SU-DHL-6 (cell line): ENCODE measurements at regions not wholly inside any gene's neighbourhood (a gene's known extent, or its start where the extent isn't known, plus 50 kb on each side); places are given as distances from the start of the nearest gene placed in this dataset.

Experiments
- H2AFZ ChIP-seq: fragments of 200-600 bp; sonication (generic); 2 replicates; pipeline ENCODE4 v1.6.1; 2014; ENCODE audit warnings: low read depth, mild to moderate bottlenecking, moderate library complexity, mixed read lengths, antibody characterized with exemption, low read length; ENCODE audit not compliant: severe bottlenecking
- H3F3A ChIP-seq: fragments of 200-600 bp; shearing (Covaris generic); 2 replicates; pipeline ENCODE4 v1.6.0; 2016; ENCODE audit warnings: antibody characterized with exemption, mild to moderate bottlenecking; ENCODE audit not compliant: insufficient read depth
- H3K27ac ChIP-seq: fragments of 200-600 bp; sonication (generic); 2 replicates; pipeline ENCODE4 v1.5.1; 2016; ENCODE audit warnings: low read depth, mild to moderate bottlenecking, low read length, moderate library complexity, mixed read lengths
- H3K27me3 ChIP-seq: fragments of 200-600 bp; sonication (generic), shearing (Covaris generic); 2 replicates; pipeline ENCODE4 v1.6.0; 2014; ENCODE audit warnings: mild to moderate bottlenecking, low read length
- H3K36me3 ChIP-seq: fragments of 200-600 bp; sonication (generic); 2 replicates; pipeline ENCODE4 v1.6.1; 2014; ENCODE audit warnings: mild to moderate bottlenecking, low read length, mixed read lengths
- H3K4me2 ChIP-seq: fragments of 300-600, 200-600 bp; shearing (Covaris generic), sonication (generic); 2 replicates; pipeline ENCODE4 v1.6.0; 2014; ENCODE audit warnings: low read length, low read depth, mild to moderate bottlenecking; ENCODE audit not compliant: poor library complexity, severe bottlenecking
- H3K4me3 ChIP-seq: fragments of 200-600 bp; sonication (generic); 2 replicates; pipeline ENCODE4 v1.5.1; 2014; ENCODE audit warnings: antibody characterized with exemption, low read length, mild to moderate bottlenecking, mixed read lengths; ENCODE audit not compliant: insufficient read depth, poor library complexity, severe bottlenecking
- H3K79me2 ChIP-seq: fragments of 200-600 bp; sonication (generic); 2 replicates; pipeline ENCODE4 v1.6.1; 2014; ENCODE audit warnings: mild to moderate bottlenecking, low read length, moderate library complexity; ENCODE audit not compliant: insufficient read depth
- H3K9ac ChIP-seq: fragments of 200-600 bp; sonication (generic); 2 replicates; pipeline ENCODE4 v1.7.0; 2014; ENCODE audit warnings: mild to moderate bottlenecking, low read length
- H3K9me2 ChIP-seq: fragments of 200-600 bp; sonication (generic); replicated peaks from 2 replicates; pipeline ENCODE4 v1.6.1; 2014; ENCODE audit warnings: low read length; ENCODE audit not compliant: insufficient read depth
- H3K9me3 ChIP-seq: fragments of 200-600 bp; sonication (generic); 2 replicates; pipeline ENCODE4 v1.6.1; 2014; ENCODE audit warnings: low read length, mixed read lengths; ENCODE audit not compliant: insufficient read depth
- H4K20me1 ChIP-seq: fragments of 200-600 bp; sonication (generic); 2 replicates; pipeline ENCODE4 v1.6.1; 2014; ENCODE audit warnings: low read depth, mild to moderate bottlenecking, antibody characterized with exemption, low read length, moderate library complexity, mixed read lengths
- EZH2phosphoT487 ChIP-seq: fragments of 200-600 bp; sonication (generic), shearing (Covaris generic); conservative IDR thresholded peaks from 2 replicates; pipeline ENCODE4 v1.6.1; 2018; ENCODE audit warnings: mild to moderate bottlenecking, antibody characterized with exemption, low read length, moderate library complexity, mixed read lengths
- TF ChIP-seq, protein P1 (sequence below): fragments of 200-600 bp; sonication (generic); IDR thresholded peaks from one replicate; pipeline ENCODE4 v1.5.1; 2017; ENCODE audit warnings: antibody characterized with exemption, mild to moderate bottlenecking, low read length, moderate library complexity; ENCODE audit not compliant: insufficient read depth, poor library complexity, severe bottlenecking

DNA sequence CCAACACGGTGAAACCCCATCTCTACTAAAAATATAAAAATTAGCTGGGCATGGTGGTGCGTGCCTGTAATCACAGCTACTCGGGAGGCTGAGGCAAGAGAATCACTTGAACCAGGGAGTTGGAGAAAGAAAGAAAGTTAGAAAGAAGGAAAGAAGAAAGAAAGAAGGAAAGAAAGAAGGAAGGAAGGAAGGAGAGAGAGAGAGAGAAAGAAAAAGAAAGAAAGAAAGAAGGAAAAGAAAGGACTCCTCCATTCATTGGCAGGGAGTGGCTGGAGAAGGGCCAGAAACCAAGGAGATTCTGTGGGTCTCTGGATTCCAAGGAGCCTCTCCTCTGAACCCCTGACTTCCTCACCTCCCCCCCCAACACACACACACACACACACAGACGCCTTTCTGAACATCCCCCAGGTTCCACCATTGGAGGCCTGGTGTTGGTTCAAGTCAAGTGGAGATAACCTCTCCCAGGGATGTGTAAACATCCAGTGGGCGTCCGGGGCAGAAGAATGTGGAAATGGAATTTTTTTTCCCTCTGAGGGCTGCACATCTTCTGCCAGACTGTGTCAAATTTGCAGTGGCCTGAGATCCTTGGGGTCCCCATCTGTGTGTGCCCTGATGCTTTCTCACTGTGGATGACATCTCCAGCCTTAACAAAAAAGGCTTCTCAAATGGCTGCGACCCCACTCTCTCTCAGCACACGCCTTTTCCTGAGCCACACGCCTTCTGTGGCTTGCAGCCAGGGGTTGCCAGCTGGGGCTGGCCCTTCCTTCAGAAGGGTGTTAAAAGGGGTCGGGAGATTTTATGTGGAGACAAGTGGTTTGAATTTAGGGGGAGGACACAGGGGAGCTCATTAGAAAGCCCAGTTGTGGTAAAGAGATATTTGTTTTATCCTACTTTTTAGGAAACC lies 109.3 kb upstream of the HAND1 start:
- no peak overlapping the region for H3K27ac ChIP-seq
- no peaks in the 10 kb centered on the region for H3F3A ChIP-seq
- no peaks in the 10 kb centered on the region for H3K9me2 ChIP-seq
- H3K27me3 ChIP-seq = no peaks in the 10 kb centered on the region
- no peaks in the 10 kb centered on the region for H3K79me2 ChIP-seq
- no peaks in the 10 kb centered on the region for H4K20me1 ChIP-seq
- H2AFZ ChIP-seq = no peak overlapping the region
- H3K4me3 ChIP-seq = no peak overlapping the region
- H3K36me3 ChIP-seq = no peaks in the 10 kb centered on the region
- no peaks in the 10 kb centered on the region for H3K9me3 ChIP-seq
- TF ChIP-seq, protein P1, sequence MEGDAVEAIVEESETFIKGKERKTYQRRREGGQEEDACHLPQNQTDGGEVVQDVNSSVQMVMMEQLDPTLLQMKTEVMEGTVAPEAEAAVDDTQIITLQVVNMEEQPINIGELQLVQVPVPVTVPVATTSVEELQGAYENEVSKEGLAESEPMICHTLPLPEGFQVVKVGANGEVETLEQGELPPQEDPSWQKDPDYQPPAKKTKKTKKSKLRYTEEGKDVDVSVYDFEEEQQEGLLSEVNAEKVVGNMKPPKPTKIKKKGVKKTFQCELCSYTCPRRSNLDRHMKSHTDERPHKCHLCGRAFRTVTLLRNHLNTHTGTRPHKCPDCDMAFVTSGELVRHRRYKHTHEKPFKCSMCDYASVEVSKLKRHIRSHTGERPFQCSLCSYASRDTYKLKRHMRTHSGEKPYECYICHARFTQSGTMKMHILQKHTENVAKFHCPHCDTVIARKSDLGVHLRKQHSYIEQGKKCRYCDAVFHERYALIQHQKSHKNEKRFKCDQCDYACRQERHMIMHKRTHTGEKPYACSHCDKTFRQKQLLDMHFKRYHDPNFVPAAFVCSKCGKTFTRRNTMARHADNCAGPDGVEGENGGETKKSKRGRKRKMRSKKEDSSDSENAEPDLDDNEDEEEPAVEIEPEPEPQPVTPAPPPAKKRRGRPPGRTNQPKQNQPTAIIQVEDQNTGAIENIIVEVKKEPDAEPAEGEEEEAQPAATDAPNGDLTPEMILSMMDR = no peak
- TF ChIP-seq EZH2phosphoT487 = no peak
- no peak overlapping the region for H3K9ac ChIP-seq
- H3K4me2 ChIP-seq = no peak overlapping the region

DNA sequence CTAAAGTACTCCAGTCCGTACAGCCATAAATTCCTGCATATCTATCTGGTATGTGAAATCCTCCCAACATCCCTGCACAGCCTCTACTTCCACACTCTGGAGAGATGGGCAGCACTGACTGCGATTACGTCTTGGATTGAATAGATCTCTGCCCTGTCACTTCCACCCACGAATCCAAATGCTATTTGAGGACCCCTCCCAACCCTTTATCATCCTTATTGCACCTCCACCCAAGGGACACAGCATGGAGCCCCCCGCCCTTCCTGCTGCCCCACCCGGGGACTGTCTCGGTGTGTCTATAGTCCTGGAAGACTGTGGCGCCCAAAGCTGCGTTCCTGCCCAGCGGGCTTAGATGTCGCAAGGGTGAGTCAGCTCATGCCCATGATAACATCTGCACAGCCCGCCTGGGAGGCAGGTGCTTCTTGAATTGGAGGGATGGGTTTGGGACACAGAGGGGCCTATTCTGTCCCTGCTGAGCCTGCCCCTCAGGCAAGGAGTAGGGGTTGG lies 105.7 kb upstream of the HAND1 start:
- Histone ChIP-seq H3K4me2 (no peak overlapping the region), H3K4me3 (no peak overlapping the region), H3K79me2 (no peaks in the 10 kb centered on the region), H3K27me3 (no peaks in the 10 kb centered on the region), H3K9me3 (no peaks in the 10 kb centered on the region), H3K9me2 (no peaks in the 10 kb centered on the region), H3K9ac (no peak overlapping the region), H3K27ac (no peak overlapping the region), H2AFZ (no peak overlapping the region), H3K36me3 (no peaks in the 10 kb centered on the region), H3F3A (no peaks in the 10 kb centered on the region), H4K20me1 (no peaks in the 10 kb centered on the region)
- TF ChIP-seq EZH2phosphoT487 = no peak
- TF ChIP-seq, protein P1 = no peak

DNA sequence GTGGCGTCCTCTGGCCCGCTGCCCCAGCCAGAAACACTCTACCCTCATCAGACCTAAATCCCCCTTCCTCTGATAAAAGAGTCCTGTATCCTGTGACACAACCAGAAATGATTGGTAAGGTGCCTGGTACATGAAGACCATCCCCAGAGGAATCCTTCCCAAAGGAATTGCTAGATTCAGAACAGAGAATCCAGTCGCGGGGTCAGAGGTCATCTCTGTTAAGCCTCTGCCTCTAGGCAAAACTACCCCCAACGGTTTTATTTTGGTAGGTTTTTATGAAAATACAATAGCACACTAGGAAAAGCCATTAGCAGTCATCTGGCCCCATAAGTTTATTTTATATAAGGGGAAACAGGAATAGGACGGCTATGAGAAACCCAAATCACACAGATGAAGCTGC lies 102.4 kb upstream of the HAND1 start:
- Histone ChIP-seq H3K4me2 (no peak overlapping the region), H2AFZ (no peak overlapping the region), H3F3A (no peaks in the 10 kb centered on the region), H4K20me1 (no peaks in the 10 kb centered on the region), H3K27ac (no peak overlapping the region), H3K79me2 (no peaks in the 10 kb centered on the region), H3K36me3 (no peaks in the 10 kb centered on the region), H3K27me3 (no peaks in the 10 kb centered on the region), H3K4me3 (no peak overlapping the region), H3K9me3 (no peaks in the 10 kb centered on the region), H3K9ac (no peak overlapping the region), H3K9me2 (no peaks in the 10 kb centered on the region)
- no peak for TF ChIP-seq EZH2phosphoT487
- TF ChIP-seq, protein P1 = no peak
